A673 (cell line): ENCODE measurements at regions not wholly inside any gene's neighbourhood (a gene's known extent, or its start where the extent isn't known, plus 50 kb on each side); places are given as distances from the start of the nearest gene placed in this dataset.

Experiments
- BruUV-seq: library from RNA; stranded (reverse); fragments of 400-500 nt; replicated peaks from 2 replicates; lab custom pipeline; 2021; lab: Mats Ljungman, UMichigan
- CTCF ChIA-PET: fragments of 300-600 bp; sonication (Branson Sonifier 250); formaldehyde crosslinking; loops from one replicate; lab custom pipeline; 2022; ENCODE audit warnings: antibody characterized with exemption; lab: Charles Lee
- POLR2A ChIA-PET: fragments of 300-600 bp; sonication (Branson Sonifier 250); formaldehyde crosslinking; loops from one replicate; lab custom pipeline; 2022; ENCODE audit warnings: antibody characterized with exemption; ENCODE audit not compliant: low non-redundant PET; lab: Charles Lee
- DNase-seq: peaks from one replicate; pipeline ENCODE4 v3.0.0-alpha.2; 2015; ENCODE audit warnings: low spot score
- H3K27ac ChIP-seq: fragments of 200-600 bp; sonication (generic); 2 replicates; pipeline ENCODE4 v1.5.1; 2016; ENCODE audit warnings: mixed run types, low read depth, mild to moderate bottlenecking, mixed read lengths, antibody characterized with exemption, low read length; ENCODE audit not compliant: poor library complexity, severe bottlenecking
- H3K27me3 ChIP-seq: fragments of 200-600 bp; sonication (generic); replicated peaks from 2 replicates; pipeline ENCODE4 v1.6.1; 2017; ENCODE audit warnings: mixed run types, low read depth, mild to moderate bottlenecking, mixed read lengths, antibody characterized with exemption, low read length; ENCODE audit not compliant: insufficient read depth, poor library complexity
- H3K36me3 ChIP-seq: fragments of 200-600 bp; sonication (generic); 2 replicates; pipeline ENCODE4 v1.6.1; 2016; ENCODE audit warnings: mixed run types, mild to moderate bottlenecking, mixed read lengths, antibody characterized with exemption, low read length; ENCODE audit not compliant: insufficient read depth, poor library complexity, severe bottlenecking
- H3K4me1 ChIP-seq: fragments of 200-600 bp; sonication (generic); 2 replicates; pipeline ENCODE4 v1.6.1; 2017; ENCODE audit warnings: mixed run types, mild to moderate bottlenecking, mixed read lengths, antibody characterized with exemption, low read length; ENCODE audit not compliant: insufficient read depth, poor library complexity, severe bottlenecking
- H3K4me3 ChIP-seq: fragments of 200-600 bp; sonication (generic); 2 replicates; pipeline ENCODE4 v1.5.1; 2016; ENCODE audit warnings: low read depth, mixed run types, mild to moderate bottlenecking, mixed read lengths, low read length; ENCODE audit not compliant: poor library complexity, severe bottlenecking
- H3K9me3 ChIP-seq: fragments of 200-600 bp; sonication (generic); 2 replicates; pipeline ENCODE4 v1.6.1; 2016; ENCODE audit warnings: mixed run types, low read depth, mild to moderate bottlenecking, mixed read lengths, antibody characterized with exemption, low read length; ENCODE audit not compliant: poor library complexity, severe bottlenecking
- CTCF ChIP-seq: fragments of 300-800, 200-600 bp; sonication (generic); conservative IDR thresholded peaks from 2 replicates; pipeline ENCODE4 v1.5.1; 2017; ENCODE audit warnings: low read depth, mild to moderate bottlenecking, antibody characterized with exemption, low read length, moderate library complexity, mixed read lengths
- EZH2 ChIP-seq: fragments of 200-600 bp; sonication (generic); IDR thresholded peaks from 2 replicates; pipeline ENCODE4 v1.6.1; 2017; ENCODE audit warnings: borderline replicate concordance, low read depth, mild to moderate bottlenecking, mixed read lengths, antibody characterized with exemption, low read length; ENCODE audit not compliant: poor library complexity, severe bottlenecking
- intact Hi-C: fragments of 100-400 bp; cut with micrococcal nuclease; formaldehyde crosslinking; loops from one replicate; pipeline ENCODE4 v1.10.0; 2022; ENCODE audit not compliant: unreplicated experiment

GRCh38 chr3:40620151-40620550 is 95.4 kb downstream of the ZNF621 start:
- peaks cover 8% of the 10 kb centered on the region for H3K9me3 ChIP-seq
- intact Hi-C loops: no loop called here
- DNase-seq: no peak
- no peak overlapping the region for H3K4me3 ChIP-seq
- H3K4me1 ChIP-seq: peaks cover 14% of the 10 kb centered on the region
- no TSS peak for BruUV-seq
- TF ChIP-seq CTCF (no peak), EZH2 (no peak)
- H3K36me3 ChIP-seq: no peaks in the 10 kb centered on the region
- no peak overlapping the region for H3K27ac ChIP-seq
- ChIA-PET POLR2A (no interaction called here), CTCF (no interaction called here)
- H3K27me3 ChIP-seq: no peaks in the 10 kb centered on the region

- BruUV-seq: no TSS peak
- H3K4me3 ChIP-seq: no peak overlapping the region
- H3K9me3 ChIP-seq: peaks cover 8% of the 10 kb centered on the region
- DNase-seq: no peak
- ChIA-PET CTCF (no interaction called here), POLR2A (no interaction called here)
- H3K4me1 ChIP-seq: peaks cover 6% of the 10 kb centered on the region
- H3K36me3 ChIP-seq: no peaks in the 10 kb centered on the region
- H3K27me3 ChIP-seq: no peaks in the 10 kb centered on the region
- no peak overlapping the region for H3K27ac ChIP-seq
- no peak for TF ChIP-seq EZH2
- TF ChIP-seq CTCF: no peak
- intact Hi-C loops: no loop called here
These were observed 96.5 kb downstream of the ZNF621 start for GRCh38 chr3:40621252-40621651.

- BruUV-seq: no TSS peak
- intact Hi-C loops: no loop called here
- no peaks in the 10 kb centered on the region for H3K27me3 ChIP-seq
- TF ChIP-seq CTCF (no peak), EZH2 (no peak)
- H3K4me3 ChIP-seq: no peak overlapping the region
- ChIA-PET POLR2A (no interaction called here), CTCF (no interaction called here)
- no peak for DNase-seq
- H3K9me3 ChIP-seq: peaks cover 8% of the 10 kb centered on the region
- no peak overlapping the region for H3K27ac ChIP-seq
- no peaks in the 10 kb centered on the region for H3K4me1 ChIP-seq
- H3K36me3 ChIP-seq: no peaks in the 10 kb centered on the region
These were observed 98.8 kb downstream of the ZNF621 start for GRCh38 chr3:40623567-40623966.
